ENCODE measurements at regions not wholly inside any gene's neighbourhood (a gene's known extent, or its start where the extent isn't known, plus 50 kb on each side); places are given as distances from the start of the nearest gene placed in this dataset.

DNA sequence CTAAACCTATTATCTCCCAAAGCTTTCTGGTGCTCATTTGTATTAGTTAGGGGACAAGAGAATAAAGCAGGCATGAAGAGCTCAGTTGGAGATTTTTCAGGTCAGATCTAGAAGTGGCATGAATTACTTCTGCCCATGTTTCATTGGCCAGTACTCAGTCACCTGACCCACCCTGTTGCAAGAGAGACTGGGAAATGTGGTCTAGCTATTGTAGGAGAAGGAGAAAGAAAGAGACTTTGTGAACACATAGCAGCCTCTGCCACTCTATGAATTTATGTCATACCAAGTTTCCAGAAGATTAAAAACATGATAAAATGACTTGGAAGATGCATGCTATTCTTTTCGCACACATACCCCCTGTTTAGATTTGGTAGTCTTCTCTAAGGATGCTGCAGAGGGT is 302.3 kb upstream of the RUNX1 start:
- no peaks in the 10 kb centered on the region for H3K4me1 ChIP-seq (ENCODE audit: control insufficient read depth, insufficient read depth, low read length)
- no peaks in the 10 kb centered on the region for H3K36me3 ChIP-seq (ENCODE audit: control insufficient read depth, insufficient read depth, low read length)
- H3K27ac ChIP-seq (ENCODE audit: low read length): no peak overlapping the region
- H3K4me3 ChIP-seq (ENCODE audit: low read length): no peak overlapping the region
- DNase-seq: no peak
- WGBS (ENCODE audit: insufficient coverage): no CpG with 5 or more reads among the region's 1 CpG
- no peaks in the 10 kb centered on the region for H3K9me3 ChIP-seq (replicated peaks; ENCODE audit: control insufficient read depth, low read depth, low read length)
- H3K27me3 ChIP-seq (ENCODE audit: control insufficient read depth, insufficient read depth, low read length): no peaks in the 10 kb centered on the region

DNA sequence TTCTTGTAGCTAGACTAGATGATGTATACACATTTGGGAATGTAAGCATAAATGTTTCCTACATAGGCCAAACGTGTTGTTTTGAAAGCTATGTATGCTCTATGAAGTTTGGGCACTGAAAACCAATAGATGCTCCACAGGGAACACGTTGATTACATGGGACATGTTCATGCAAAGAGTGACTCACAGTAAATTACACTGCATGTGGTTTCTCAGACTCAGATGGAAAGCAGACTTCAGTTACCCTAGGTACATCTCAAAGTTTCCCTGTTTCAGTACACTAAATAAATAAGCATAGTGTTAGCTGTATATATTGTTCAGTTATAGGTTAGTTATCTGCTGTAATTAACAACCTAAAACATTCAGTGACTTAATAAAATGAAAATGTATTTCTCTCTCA is 301.9 kb upstream of the RUNX1 start:
- no peak overlapping the region for H3K27ac ChIP-seq (ENCODE audit: low read length)

DNA sequence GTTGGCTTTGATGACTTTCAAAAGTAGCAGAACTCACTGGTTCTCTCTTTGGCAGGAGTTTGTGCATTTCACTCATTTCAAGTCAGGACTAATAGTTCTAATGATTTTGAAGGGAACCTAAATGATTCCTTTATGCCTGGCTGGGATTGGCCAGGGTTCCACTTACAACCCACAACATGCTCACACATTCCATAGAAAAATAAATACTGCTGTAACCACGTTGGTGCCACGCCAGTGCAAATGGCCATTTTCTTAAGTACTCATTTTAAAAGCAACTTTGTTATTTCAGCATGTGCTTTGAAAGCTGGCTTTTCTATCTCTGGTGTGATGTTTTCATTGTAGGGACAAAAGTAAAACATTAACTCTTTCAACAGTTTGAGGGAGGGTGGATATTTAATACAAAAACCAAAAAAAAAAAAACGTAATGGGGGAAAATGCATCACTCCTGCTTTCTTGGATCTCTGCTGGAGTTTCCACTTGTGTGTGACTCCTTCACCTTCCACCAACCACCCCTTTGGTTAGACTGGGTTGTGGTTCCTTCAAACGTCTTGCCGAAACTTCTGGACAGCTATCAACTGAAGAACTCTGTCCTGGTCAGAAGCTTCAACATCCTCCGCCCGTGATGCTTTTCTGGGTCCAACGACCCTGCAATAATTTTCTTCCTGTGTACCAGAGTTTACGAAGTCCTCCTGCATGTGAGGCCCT is 300.4 kb upstream of the RUNX1 start:
- H3K4me3 ChIP-seq (ENCODE audit: low read length): no peak overlapping the region
- H3K27me3 ChIP-seq (ENCODE audit: control insufficient read depth, insufficient read depth, low read length): no peaks in the 10 kb centered on the region
- H3K27ac ChIP-seq (ENCODE audit: low read length): no peak overlapping the region
- H3K9me3 ChIP-seq (replicated peaks; ENCODE audit: control insufficient read depth, low read depth, low read length): no peaks in the 10 kb centered on the region
- H3K4me1 ChIP-seq (ENCODE audit: control insufficient read depth, insufficient read depth, low read length): no peaks in the 10 kb centered on the region
- no peak for DNase-seq
- WGBS (ENCODE audit: insufficient coverage): 85% methylated on average over 6 of the region's 9 CpGs
- H3K36me3 ChIP-seq (ENCODE audit: control insufficient read depth, insufficient read depth, low read length): no peaks in the 10 kb centered on the region

More for the DNA sequence above, 301.9 kb upstream of the RUNX1 start:
- Histone ChIP-seq H3K27me3 (ENCODE audit: control insufficient read depth, insufficient read depth, low read length) (no peaks in the 10 kb centered on the region), H3K4me1 (ENCODE audit: control insufficient read depth, insufficient read depth, low read length) (no peaks in the 10 kb centered on the region), H3K4me3 (ENCODE audit: low read length) (no peak overlapping the region), H3K36me3 (ENCODE audit: control insufficient read depth, insufficient read depth, low read length) (no peaks in the 10 kb centered on the region), H3K9me3 (replicated peaks; ENCODE audit: control insufficient read depth, low read depth, low read length) (no peaks in the 10 kb centered on the region)
- no peak for DNase-seq
- 75% methylated on average over 2 of the region's 2 CpGs for WGBS (ENCODE audit: insufficient coverage)

DNA sequence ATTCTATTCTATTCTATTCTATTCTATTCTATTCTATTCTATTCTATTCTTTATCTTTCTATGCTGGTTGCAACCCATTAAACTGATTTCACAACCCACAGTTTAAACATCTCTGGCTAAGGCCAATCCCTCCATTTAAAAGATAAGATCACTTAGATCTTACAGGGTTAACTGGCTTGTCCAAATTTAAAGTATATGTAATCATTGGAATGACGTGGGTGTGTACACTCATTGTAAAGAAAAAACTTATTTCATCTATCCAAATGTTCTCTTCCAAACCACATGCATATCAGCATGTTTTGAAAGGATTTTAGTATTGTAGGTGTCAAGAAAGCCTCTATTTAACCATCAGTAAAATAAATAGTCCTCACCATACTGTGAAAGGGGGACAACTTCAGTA is 299.6 kb upstream of the RUNX1 start:
- no CpG with 5 or more reads among the region's 1 CpG for WGBS (ENCODE audit: insufficient coverage)
- Histone ChIP-seq H3K4me1 (ENCODE audit: control insufficient read depth, insufficient read depth, low read length) (no peaks in the 10 kb centered on the region), H3K9me3 (replicated peaks; ENCODE audit: control insufficient read depth, low read depth, low read length) (no peaks in the 10 kb centered on the region), H3K27me3 (ENCODE audit: control insufficient read depth, insufficient read depth, low read length) (no peaks in the 10 kb centered on the region), H3K4me3 (ENCODE audit: low read length) (no peak overlapping the region), H3K36me3 (ENCODE audit: control insufficient read depth, insufficient read depth, low read length) (no peaks in the 10 kb centered on the region), H3K27ac (ENCODE audit: low read length) (no peak overlapping the region)
- no peak for DNase-seq

DNA sequence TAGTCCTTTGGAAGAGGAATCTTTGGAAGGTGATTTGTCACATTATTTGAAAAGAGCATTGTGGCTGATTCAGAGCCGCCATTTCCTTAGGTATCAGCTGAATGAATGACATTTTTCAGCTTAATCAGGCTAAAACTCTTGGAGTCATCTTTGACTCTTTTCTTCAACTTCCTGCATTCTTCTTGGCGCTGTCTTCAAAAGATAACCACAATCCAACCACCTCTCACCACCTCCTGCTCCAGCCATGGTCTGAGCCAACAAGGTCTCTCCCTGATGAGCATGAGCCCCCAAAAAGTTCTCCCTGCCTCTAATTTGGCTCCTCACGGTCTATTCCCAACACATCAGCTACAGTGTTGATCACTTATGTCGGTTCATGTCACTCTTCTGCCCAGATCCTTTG is 297.6 kb upstream of the RUNX1 start:
- no peaks in the 10 kb centered on the region for H3K36me3 ChIP-seq (ENCODE audit: control insufficient read depth, insufficient read depth, low read length)
- 92% methylated on average over 3 of the region's 4 CpGs for WGBS (ENCODE audit: insufficient coverage)
- no peaks in the 10 kb centered on the region for H3K4me1 ChIP-seq (ENCODE audit: control insufficient read depth, insufficient read depth, low read length)
- H3K27me3 ChIP-seq (ENCODE audit: control insufficient read depth, insufficient read depth, low read length): no peaks in the 10 kb centered on the region
- no peak overlapping the region for H3K27ac ChIP-seq (ENCODE audit: low read length)
- H3K4me3 ChIP-seq (ENCODE audit: low read length): no peak overlapping the region
- DNase-seq: no peak
- H3K9me3 ChIP-seq (replicated peaks; ENCODE audit: control insufficient read depth, low read depth, low read length): no peaks in the 10 kb centered on the region

DNA sequence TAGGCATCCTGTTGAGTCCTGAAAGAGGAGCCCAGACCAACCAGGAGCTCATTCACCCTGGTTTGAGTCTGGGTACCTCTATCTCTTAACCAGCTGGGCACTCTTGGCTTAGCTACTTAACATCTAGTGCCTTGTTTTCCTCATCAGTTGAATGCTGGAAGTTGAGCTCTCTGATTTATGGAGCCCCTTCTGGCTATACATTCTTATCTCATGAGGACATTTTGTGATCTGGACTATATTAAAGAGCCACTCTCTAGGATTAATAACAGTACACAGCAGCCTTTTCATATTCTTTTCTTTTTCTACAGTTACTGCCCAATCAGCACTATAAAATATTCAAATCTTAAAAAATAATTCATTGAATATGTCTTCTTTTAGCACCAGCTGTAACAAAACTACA is 296.9 kb upstream of the RUNX1 start:
- Histone ChIP-seq H3K4me1 (ENCODE audit: control insufficient read depth, insufficient read depth, low read length) (no peaks in the 10 kb centered on the region), H3K9me3 (replicated peaks; ENCODE audit: control insufficient read depth, low read depth, low read length) (no peaks in the 10 kb centered on the region), H3K27ac (ENCODE audit: low read length) (no peak overlapping the region), H3K36me3 (ENCODE audit: control insufficient read depth, insufficient read depth, low read length) (no peaks in the 10 kb centered on the region), H3K4me3 (ENCODE audit: low read length) (no peak overlapping the region), H3K27me3 (ENCODE audit: control insufficient read depth, insufficient read depth, low read length) (no peaks in the 10 kb centered on the region)
- no peak for DNase-seq

DNA sequence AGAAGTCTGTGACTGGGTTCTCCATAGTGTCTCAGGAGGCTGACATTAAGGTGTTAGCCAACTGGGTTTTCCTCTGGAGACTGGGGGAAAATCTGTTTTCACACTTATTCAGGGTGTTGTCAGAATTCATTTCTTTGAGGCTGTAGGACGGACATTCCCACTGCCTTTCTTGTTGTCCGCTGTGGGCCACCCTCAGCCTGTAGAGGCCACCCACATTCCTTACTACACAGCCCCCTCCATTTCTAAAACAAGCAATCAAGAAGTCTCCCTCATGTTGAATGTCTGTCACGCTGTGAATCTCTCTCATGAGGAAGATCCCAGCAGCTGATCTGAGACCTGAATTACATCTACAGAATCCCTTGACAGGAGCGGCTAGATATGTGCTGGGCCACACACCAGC is 295.5 kb upstream of the RUNX1 start:
- Histone ChIP-seq H3K27ac (ENCODE audit: low read length) (no peak overlapping the region), H3K9me3 (replicated peaks; ENCODE audit: control insufficient read depth, low read depth, low read length) (no peaks in the 10 kb centered on the region), H3K36me3 (ENCODE audit: control insufficient read depth, insufficient read depth, low read length) (no peaks in the 10 kb centered on the region), H3K4me1 (ENCODE audit: control insufficient read depth, insufficient read depth, low read length) (no peaks in the 10 kb centered on the region), H3K27me3 (ENCODE audit: control insufficient read depth, insufficient read depth, low read length) (no peaks in the 10 kb centered on the region), H3K4me3 (ENCODE audit: low read length) (no peak overlapping the region)
- 89% methylated on average over 4 of the region's 4 CpGs for WGBS (ENCODE audit: insufficient coverage)
- no peak for DNase-seq

DNA sequence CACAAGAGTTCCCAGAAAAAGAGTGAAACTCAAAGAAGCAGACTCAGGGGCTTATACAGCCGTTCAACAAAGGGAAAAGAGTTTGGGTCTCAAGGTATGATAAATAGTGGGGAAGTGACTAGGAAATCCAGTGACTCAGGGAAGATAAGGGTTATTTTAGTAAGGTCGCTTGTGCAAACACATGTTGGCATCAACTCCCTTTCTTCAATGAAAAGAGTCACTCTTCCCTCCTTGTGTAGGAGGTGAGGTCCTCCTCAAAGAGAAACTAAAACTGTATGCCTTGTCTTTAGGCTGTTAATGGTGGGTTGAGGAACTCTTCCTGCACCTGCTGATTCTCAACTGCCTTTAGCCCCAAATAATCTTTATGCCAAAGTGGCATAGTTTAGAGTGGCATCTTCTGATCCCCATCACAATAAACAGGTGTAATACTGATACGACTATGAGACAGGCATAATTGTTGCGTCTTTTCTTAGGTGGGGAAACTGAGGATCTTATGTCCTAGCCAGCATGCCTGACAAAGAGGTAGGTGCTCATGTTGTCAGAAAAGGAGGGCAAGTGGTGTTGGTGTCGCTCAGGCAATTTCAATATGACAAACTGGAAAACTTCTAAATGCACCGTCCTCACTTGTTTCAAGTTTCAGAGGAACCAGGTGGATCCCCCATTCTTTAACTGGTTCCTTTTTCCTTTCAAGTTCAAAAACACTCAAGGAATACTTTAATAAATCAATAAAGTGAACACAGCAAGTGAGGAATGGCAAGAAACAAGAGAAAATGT is 294.1 kb upstream of the RUNX1 start:
- H3K36me3 ChIP-seq (ENCODE audit: control insufficient read depth, insufficient read depth, low read length): no peaks in the 10 kb centered on the region
- no peaks in the 10 kb centered on the region for H3K9me3 ChIP-seq (replicated peaks; ENCODE audit: control insufficient read depth, low read depth, low read length)
- no peak overlapping the region for H3K4me3 ChIP-seq (ENCODE audit: low read length)
- no peak for DNase-seq
- H3K27ac ChIP-seq (ENCODE audit: low read length): no peak overlapping the region
- 100% methylated on average over 1 of the region's 6 CpGs for WGBS (ENCODE audit: insufficient coverage)
- no peaks in the 10 kb centered on the region for H3K27me3 ChIP-seq (ENCODE audit: control insufficient read depth, insufficient read depth, low read length)
- H3K4me1 ChIP-seq (ENCODE audit: control insufficient read depth, insufficient read depth, low read length): no peaks in the 10 kb centered on the region

DNA sequence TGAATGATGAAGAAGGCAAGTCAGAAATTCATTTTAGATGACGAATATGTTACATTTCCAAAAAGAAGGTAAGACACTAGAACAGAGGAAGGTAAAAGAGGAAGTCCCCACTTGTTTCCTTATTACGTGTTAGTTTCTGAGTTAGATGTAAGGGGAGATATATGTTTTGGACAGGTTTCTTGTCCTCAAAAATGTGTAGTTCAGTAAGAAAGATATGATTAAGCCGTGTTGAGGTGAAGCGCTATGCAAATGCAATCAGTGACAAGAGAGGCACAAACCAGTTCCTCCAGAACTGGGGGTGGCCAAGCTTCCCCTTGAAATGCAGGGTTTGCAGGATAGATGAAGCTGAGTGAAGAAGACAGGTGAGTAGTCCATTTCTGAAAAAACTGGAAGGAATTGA is 293.3 kb upstream of the RUNX1 start:
- WGBS (ENCODE audit: insufficient coverage): 90% methylated on average over 3 of the region's 4 CpGs
- Histone ChIP-seq H3K4me1 (ENCODE audit: control insufficient read depth, insufficient read depth, low read length) (no peaks in the 10 kb centered on the region), H3K27ac (ENCODE audit: low read length) (no peak overlapping the region), H3K36me3 (ENCODE audit: control insufficient read depth, insufficient read depth, low read length) (no peaks in the 10 kb centered on the region), H3K4me3 (ENCODE audit: low read length) (no peak overlapping the region), H3K27me3 (ENCODE audit: control insufficient read depth, insufficient read depth, low read length) (no peaks in the 10 kb centered on the region), H3K9me3 (replicated peaks; ENCODE audit: control insufficient read depth, low read depth, low read length) (no peaks in the 10 kb centered on the region)
- no peak for DNase-seq

DNA sequence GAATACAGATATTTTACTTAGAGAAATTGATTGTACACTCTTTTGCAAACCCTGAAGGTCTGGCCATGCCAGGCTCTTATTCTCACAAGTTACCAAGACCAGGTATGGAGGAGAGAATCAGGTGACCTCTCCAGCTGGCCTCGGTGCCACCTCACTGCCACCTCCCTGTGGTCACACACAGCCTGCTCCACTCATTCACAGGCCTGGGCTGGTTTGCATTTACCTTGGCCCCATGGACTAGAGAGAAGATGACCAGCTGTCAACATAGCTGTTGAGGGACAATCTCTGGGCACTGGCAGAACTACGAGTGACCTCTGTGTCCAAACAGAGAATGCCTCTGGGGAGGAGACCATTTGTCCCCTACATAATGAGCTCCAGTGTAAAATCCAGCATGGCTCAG is 291.2 kb upstream of the RUNX1 start:
- DNase-seq: no peak
- no peak overlapping the region for H3K4me3 ChIP-seq (ENCODE audit: low read length)
- 67% methylated on average over 1 of the region's 2 CpGs for WGBS (ENCODE audit: insufficient coverage)
- H3K9me3 ChIP-seq (replicated peaks; ENCODE audit: control insufficient read depth, low read depth, low read length): no peaks in the 10 kb centered on the region
- no peak overlapping the region for H3K27ac ChIP-seq (ENCODE audit: low read length)
- no peaks in the 10 kb centered on the region for H3K27me3 ChIP-seq (ENCODE audit: control insufficient read depth, insufficient read depth, low read length)
- no peaks in the 10 kb centered on the region for H3K36me3 ChIP-seq (ENCODE audit: control insufficient read depth, insufficient read depth, low read length)
- H3K4me1 ChIP-seq (ENCODE audit: control insufficient read depth, insufficient read depth, low read length): no peaks in the 10 kb centered on the region
